NCI-H1092 (cell line): ENCODE measurements at regions not wholly inside any gene's neighbourhood (a gene's known extent, or its start where the extent isn't known, plus 50 kb on each side); places are given as distances from the start of the nearest gene placed in this dataset.

Experiments
- DNase-seq: peaks from one replicate; lab custom pipeline; 2025; lab: John Stamatoyannopoulos, UW

GRCh38 chr5:117519957-117520500, 945.4 kb upstream of the SEMA6A start:
- DNase-seq = no peak

- no peak for DNase-seq
Observed at GRCh38 chr5:117504305-117504704, 929.7 kb upstream of the SEMA6A start.

GRCh38 chr5:117497601-117498000, 923.0 kb upstream of the SEMA6A start:
- DNase-seq = no peak

DNA sequence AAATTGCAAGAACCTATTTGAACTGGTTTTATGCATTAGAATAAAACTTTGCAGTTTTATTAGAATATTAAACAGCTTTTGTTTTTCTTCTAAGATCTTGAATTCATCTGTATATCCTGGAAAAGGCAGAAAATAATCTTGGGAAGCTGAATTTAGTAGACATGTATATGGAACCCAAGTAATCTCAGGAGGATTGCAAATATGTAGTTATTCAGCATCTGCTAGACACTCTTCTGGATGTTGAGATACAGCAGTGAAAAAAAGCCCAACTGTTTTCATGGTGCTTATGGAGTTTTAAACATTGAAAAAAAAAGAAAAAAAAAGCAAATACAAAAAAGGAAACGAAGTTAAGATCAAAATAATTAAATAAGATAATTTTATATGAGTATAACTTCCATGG, 922.2 kb upstream of the SEMA6A start:
- DNase-seq = no peak

- DNase-seq = no peak
Observed at GRCh38 chr5:117494188-117494587, 919.6 kb upstream of the SEMA6A start.

DNA sequence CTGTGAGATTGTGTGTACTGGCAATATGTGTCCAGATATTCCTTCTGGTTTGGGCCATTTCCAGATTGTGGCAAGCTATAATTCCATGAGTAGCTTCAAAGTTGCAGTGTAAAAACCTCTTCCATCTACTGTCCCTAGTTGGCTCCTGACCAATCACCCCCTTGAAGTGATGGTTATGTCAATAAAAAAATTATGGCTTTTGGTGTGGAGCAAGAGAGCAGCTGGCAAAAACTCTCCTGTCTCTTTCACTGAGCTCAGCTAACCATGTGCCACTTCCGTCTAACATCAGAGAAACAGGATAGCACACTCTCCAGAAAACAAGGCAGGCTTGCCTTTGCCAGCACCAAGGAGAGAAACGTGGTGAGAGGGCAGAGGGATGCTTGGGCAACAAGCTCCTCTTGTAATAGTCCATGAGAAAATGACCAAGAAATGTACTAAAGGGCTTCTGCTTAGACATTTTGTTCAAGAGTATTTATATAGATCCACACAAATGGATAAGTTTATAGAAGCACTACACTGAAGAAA, 914.4 kb upstream of the SEMA6A start:
- peak; percentile 82 for DNase-seq

GRCh38 chr5:117487556-117487955, 912.9 kb upstream of the SEMA6A start:
- no peak for DNase-seq

DNA sequence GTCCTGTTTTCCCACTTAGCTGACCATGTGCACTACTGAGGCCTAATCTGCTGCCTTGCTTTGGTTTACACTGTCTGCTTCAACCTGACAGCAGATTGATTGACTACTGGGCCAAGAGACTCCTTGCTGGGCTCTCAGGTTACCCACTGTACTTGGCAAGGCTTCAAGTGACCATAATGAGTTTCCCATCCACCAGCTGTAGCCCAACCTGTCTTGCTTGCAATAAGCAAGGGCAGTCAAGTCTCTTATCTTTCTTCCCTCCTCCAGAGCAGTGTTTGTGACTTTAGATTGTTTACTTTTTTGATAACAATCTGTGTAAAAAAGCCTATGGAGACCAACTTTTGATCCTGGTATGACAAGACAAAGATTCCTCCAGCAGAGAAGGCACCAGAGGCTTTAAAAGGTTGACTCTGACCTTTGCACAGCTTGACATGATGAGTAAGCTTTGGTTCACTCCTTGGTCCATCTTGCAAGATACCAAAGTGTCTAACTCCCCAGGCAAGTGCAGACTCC, 912.3 kb upstream of the SEMA6A start:
- DNase-seq = peak; percentile 24

- DNase-seq = no peak
Observed at GRCh38 chr5:117486261-117486660, 911.6 kb upstream of the SEMA6A start.

DNA sequence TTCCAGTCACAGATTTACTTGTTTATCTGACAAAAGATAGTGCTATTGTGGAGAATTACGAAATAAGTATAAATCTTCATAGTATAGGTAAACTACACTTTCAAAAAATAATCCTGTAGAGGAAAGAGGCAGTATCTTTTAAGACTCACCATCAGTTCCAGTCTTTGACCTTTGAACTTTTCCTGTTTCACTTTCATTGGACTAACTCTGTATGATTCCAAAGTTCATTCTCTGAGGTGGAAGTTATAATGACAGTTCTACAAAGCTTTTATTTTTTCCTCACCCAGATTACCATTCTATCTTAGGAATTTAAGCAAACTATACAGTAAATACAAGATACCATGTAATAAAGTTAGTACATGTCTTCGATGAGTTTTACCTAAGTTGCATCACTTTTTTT, 901.3 kb upstream of the SEMA6A start:
- no peak for DNase-seq

GRCh38 chr5:117473165-117473564, 898.5 kb upstream of the SEMA6A start:
- no peak for DNase-seq

- no peak for DNase-seq
Observed at GRCh38 chr5:117463881-117464570, 889.4 kb upstream of the SEMA6A start.

- no peak for DNase-seq
Observed at GRCh38 chr5:117461966-117462365, 887.3 kb upstream of the SEMA6A start.

DNA sequence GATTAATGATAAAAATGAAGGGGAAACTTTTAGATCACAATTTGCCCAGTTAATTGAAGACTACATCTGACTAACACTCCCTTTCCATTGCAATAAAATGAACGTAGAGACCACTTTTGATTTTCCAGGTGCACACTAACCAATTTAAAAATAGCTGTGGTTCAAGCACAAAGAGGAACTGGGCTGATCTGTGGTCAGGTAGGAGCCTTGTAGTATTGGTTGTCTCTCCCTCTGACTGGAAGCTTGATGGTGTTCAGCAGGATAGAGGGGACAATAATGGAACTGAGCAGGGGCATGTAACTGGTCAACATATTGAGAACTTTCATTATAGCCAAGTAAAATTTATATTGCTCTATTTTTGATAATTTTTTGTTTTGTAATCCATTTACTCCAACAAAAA, 886.8 kb upstream of the SEMA6A start:
- no peak for DNase-seq

GRCh38 chr5:117457656-117458055, 883.0 kb upstream of the SEMA6A start:
- DNase-seq = no peak

DNA sequence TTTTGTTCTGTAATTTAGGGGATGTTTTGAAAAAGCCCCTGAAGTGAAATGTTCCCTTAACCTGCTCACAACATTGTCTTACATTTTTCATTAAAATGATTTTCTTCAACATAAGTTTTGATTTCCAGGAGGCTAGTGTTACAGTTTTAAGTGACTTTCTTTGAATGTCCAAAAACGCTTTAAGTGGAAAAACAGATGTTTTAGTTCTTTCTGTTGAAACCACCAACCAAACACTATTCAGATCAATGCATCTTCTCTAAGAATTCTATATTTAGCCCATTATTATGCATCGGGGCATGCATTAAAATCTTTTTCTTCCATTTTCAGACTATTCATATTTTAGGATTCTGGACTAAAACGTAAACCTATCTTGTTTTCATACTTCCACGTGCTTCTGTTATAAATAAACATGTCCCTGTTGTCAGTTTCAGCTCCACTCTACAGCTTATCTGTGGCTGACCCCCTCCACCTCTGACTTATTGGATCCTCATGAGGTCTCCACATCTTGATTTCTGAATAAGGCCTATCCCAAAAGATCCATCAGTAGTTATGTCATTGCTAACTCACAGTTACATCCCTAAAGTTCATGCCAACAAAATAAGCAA, 882.3 kb upstream of the SEMA6A start:
- DNase-seq = no peak

DNA sequence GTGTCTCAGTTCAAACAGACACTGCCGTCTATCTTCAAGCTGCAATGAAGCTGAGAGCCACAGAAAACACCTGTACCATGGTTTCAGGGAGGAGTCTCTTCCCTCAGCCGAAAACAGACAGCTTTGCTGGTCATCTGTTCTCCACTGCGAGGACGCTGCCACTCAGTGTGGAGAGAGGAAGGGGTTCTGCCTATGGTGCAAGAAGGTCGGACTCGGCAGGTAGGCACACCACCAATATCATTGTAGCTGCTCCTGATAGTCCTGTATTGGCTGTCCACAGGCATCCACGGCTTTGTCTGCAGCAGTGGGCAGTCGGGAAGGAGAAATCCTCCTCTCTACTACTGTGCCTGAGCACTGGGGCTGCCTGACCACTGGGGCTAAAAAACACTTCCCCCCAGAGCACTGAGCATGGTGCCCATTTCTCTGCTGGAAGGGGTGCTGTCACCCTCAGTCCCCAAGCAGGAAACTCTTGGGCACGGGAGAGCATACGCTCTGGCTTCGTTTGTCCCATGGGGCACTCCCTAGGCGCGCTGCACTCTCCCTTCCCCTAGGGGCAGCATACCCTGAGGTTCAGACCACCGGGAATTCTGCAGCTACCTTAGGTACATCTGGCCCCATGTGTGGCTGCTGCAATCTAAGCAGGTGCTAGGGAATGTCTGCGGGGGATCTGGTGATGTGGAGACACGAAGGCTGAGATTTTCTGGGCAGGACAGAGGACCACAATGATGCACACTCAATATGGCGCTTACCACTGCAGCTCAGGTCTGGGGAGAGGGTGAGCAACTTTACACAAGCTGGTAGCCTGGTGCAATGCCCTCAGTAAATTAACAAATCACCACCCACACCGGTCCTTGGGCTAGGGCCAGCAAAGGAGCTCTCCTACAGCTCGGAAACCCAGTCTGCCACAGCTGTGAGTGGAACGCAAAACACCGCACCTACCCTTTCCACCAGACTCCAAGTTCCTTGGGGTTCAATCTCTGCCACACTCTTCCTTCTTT, 880.9 kb upstream of the SEMA6A start:
- no peak for DNase-seq

DNA sequence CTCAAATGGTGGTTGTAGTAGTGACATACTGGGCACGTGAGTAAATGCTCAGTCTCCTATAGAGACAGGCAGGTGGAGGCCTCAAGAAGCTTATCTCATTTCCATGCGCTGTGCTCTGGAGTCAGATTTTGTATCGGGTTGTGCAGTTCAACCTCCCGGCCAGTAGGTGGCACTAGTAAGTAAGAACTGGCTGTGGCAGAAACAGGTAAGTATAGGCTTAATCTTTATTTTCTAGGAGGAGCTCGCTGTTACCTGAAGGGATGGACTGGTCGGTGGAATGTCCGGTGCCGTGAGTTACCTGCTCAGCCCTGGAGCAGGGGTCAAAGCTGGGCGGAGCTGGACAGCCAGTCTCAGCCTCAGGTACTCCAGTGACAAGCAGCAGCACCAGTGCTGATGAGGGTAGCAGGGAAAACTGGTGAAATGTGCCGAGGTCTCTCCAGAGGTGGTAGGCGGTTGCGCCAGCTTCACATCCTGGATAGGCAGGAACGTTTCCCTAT, 880.1 kb upstream of the SEMA6A start:
- peak; percentile 10 for DNase-seq

DNA sequence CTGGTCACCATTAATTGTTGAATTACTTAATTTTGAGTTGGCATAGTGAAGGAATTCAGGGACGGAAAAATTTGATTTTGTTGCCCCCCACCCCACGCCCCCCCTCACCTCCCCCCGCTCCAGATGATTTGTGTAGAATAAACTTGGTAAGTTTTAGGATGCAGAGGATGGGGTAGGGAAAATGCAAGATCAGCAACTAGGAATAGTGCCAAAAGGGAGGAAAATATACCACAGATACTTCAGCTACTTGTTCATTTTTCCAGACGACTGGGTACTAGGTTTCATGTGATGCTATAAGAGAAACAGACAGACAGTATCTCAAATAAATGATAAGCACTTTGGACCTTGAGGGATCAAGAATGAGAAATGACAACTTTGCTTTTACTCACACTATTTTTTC, 862.2 kb upstream of the SEMA6A start:
- DNase-seq = no peak

DNA sequence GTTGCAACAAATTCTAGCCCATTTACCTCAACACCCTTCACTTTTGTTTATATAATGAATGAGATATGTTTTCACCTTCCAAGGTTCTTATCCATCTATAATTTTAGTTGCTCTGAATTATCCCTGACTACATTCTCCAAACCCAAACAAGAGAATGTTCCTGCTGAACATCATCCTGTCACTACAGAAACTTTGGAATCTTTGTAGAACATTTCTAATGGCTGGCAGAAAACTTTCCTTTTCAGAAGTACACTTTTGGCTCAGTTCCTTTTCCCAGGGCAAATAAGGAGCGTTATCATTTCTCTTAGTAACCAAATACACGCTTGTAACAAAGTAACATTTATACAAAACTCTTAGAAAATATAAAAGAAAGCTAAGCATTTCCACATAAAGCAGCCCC, 860.6 kb upstream of the SEMA6A start:
- no peak for DNase-seq

GRCh38 chr5:117434254-117434653, 859.6 kb upstream of the SEMA6A start:
- no peak for DNase-seq

DNA sequence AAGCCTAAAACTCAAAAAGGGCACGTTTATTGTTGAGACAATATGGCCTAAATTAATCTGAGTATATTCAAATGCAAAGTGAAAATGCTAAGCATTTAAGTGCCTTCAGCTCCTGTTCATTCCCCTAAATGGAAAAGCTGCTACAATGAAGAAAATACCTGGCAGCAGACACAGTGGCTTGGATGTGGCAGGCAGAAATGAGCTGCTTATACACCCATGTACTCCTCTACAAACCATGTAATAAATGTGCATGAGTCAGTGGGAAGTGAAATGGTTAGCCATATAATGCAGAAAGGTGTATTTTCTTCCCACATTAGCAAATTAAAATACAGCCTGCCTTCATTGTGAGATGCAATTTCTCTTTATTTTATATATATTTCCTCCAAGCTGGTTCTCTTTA, 859.2 kb upstream of the SEMA6A start:
- no peak for DNase-seq
